ENCODE measurements at regions not wholly inside any gene's neighbourhood (a gene's known extent, or its start where the extent isn't known, plus 50 kb on each side); places are given as distances from the start of the nearest gene placed in this dataset.

GRCh38 chr7:57305192-57305748, 144.7 kb upstream of the ZNF716 start:
- Mint-ChIP-seq H3K4me1 (no peaks in the 10 kb centered on the region), H3K27me3 (ENCODE audit: low read depth) (no peaks in the 10 kb centered on the region), H3K9me3 (peaks cover 47% of the 10 kb centered on the region), H3K27ac (no peak overlapping the region), H3K36me3 (ENCODE audit: low read depth) (no peaks in the 10 kb centered on the region), H3K4me3 (no peak overlapping the region)
- no peak for TF ChIP-seq CTCF (IDR thresholded peaks at IDR 0.05; ENCODE audit: unreplicated experiment in 3 of 3)

DNA sequence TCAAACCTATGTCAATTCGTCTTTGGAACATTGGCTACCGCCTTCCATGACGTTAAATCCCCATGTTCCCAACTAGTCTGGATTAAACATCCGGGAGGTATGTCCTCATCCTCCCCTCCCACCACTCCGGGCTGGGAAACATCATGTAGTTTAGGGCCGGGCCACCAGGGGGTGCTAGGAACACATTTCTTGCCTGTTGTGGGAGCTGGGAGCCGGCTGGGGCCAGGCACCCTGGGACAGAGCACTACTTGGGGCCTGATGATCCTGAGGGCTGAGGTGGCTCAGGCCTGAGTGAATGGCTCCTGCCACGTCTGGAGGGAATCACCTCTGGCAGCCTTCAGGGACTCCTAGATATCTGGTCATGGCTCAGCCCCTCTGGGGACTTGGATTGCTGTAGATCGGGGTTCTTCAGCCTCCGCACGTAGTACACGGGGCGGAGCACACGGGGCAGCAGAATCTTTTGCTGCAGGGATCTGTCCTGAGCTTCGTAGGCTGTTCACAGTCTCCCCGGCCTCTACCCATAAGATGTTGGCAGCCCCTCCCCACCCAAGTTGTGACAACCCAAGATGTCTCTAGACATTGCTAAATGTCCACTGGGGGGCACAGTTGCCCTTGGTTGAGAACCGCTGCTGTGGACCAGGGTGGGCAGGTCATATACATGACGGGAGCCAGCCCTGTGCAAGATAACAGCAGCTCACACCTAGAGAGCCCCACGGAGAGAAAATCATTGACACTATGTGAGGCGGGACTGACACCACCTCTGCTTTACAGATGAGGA, 141.2 kb upstream of the ZNF716 start:
- Mint-ChIP-seq H3K4me1 (no peaks in the 10 kb centered on the region), H3K36me3 (ENCODE audit: low read depth) (no peaks in the 10 kb centered on the region), H3K4me3 (no peak overlapping the region), H3K27ac (no peak overlapping the region), H3K9me3 (peaks cover 55% of the 10 kb centered on the region), H3K27me3 (ENCODE audit: low read depth) (no peaks in the 10 kb centered on the region)
- TF ChIP-seq CTCF (IDR thresholded peaks at IDR 0.05; ENCODE audit: unreplicated experiment in 3 of 3), result no peak

DNA sequence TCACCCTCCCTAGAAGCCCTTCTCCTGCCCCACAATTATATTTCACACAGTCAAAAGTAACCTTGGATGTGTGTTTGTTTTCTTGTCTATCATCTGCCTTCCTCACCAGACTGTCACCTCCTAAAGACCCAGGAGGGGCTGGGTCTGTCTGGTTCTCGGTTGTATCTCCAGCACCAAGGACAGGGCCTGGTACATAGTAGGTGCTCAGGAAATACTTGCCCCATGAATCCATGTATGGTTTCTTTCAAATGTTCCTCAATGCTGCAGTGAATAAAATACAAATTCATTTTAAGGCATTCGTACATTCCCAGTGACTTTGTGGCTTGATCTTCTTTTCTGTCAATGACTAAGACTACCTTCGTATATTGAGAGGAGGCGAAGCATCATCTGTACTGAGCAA, 122.9 kb upstream of the ZNF716 start:
- Mint-ChIP-seq H3K27ac (no peak overlapping the region), H3K27me3 (ENCODE audit: low read depth) (no peaks in the 10 kb centered on the region), H3K4me3 (no peak overlapping the region), H3K4me1 (no peaks in the 10 kb centered on the region), H3K36me3 (ENCODE audit: low read depth) (peaks cover 8% of the 10 kb centered on the region), H3K9me3 (peaks cover 60% of the 10 kb centered on the region)
- TF ChIP-seq CTCF (IDR thresholded peaks at IDR 0.05; ENCODE audit: unreplicated experiment in 3 of 3), result no peak

- Mint-ChIP-seq H3K4me3 (no peak overlapping the region), H3K9me3 (peaks cover 55% of the 10 kb centered on the region), H3K27ac (no peak overlapping the region), H3K36me3 (ENCODE audit: low read depth) (peaks cover 8% of the 10 kb centered on the region), H3K4me1 (no peaks in the 10 kb centered on the region), H3K27me3 (ENCODE audit: low read depth) (no peaks in the 10 kb centered on the region)
- TF ChIP-seq CTCF (IDR thresholded peaks at IDR 0.05; ENCODE audit: unreplicated experiment in 3 of 3), result no peak
Observed at GRCh38 chr7:57328457-57328856, 121.5 kb upstream of the ZNF716 start.

DNA sequence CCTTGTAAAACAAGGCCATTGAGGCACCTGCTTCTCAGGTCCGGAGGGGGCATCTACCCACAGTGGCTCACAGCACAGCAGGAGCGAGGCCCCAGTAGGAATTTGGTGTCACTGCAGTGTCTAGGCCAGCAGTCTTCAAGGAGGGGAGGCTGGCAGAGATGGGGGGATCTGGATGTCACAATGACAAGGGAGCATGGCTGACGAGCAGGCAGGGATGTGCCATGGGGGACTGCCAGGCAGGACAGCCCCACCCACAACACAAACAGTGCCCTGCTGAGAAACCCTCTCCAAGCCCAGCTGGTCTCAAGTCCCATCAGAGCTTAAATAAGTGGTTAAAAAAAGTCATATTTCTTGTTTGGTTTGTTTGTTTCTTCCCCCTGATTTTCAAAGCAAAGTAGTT, 121.0 kb upstream of the ZNF716 start:
- no peak overlapping the region for H3K4me3 Mint-ChIP-seq
- no peak overlapping the region for H3K27ac Mint-ChIP-seq
- no peaks in the 10 kb centered on the region for H3K4me1 Mint-ChIP-seq
- H3K36me3 Mint-ChIP-seq (ENCODE audit: low read depth), result peaks cover 8% of the 10 kb centered on the region
- no peaks in the 10 kb centered on the region for H3K27me3 Mint-ChIP-seq (ENCODE audit: low read depth)
- TF ChIP-seq CTCF (IDR thresholded peaks at IDR 0.05; ENCODE audit: unreplicated experiment in 3 of 3), result no peak
- peaks cover 59% of the 10 kb centered on the region for H3K9me3 Mint-ChIP-seq

Measured in nephron (organoid).